Adrenal gland (tissue), 5 donors: ENCODE measurements at regions not wholly inside any gene's neighbourhood (a gene's known extent, or its start where the extent isn't known, plus 50 kb on each side); places are given as distances from the start of the nearest gene placed in this dataset.

Source experiments
- CTCF ChIP-seq, 6 experiments: fragments of 450-650 bp in 4 of 6; fragments of 200-600 bp in 2 of 6; sonication (generic) in 1 of 6; IDR thresholded peaks; 1 replicate in 5 of 6; 2 replicates in 1 of 6; pipeline versions ENCODE4 v1.5.1 to v1.8.0; 2016 to 2021; ENCODE audit warnings: antibody characterized with exemption in 6 of 6, mild to moderate bottlenecking in 2 of 6, moderate library complexity in 1 of 6
- POLR2A ChIP-seq, 2 donors: fragments of 450-650 bp; IDR thresholded peaks; one replicate each; pipeline ENCODE4 v1.6.1; 2017; ENCODE audit warnings: antibody characterized with exemption in 2 of 2, mild to moderate bottlenecking in 2 of 2, moderate library complexity in 1 of 2
- donor health status: DM: no; HTN: no; CAD: no.

GRCh38 chr2:209308415-209308814 lies 115.4 kb upstream of the MAP2 start:
- TF ChIP-seq POLR2A (IDR thresholded peaks at IDR 0.05) (no peak), CTCF (IDR thresholded peaks at IDR 0.05) (no peak)
